GM19467 (cell line): ENCODE measurements at regions not wholly inside any gene's neighbourhood (a gene's known extent, or its start where the extent isn't known, plus 50 kb on each side); places are given as distances from the start of the nearest gene placed in this dataset.
"Not testable (repeated sequence)": the region's sequence is repeated elsewhere in the genome, so short reads cannot be mapped to it uniquely, and the experiment has no call there.

Experiments
- ATAC-seq: cut with Tn5 transposase; IDR thresholded peaks from one replicate; pipeline ENCODE4 v1.9.1; 2021; ENCODE audit warnings: mild to moderate bottlenecking, moderate library complexity; ENCODE audit not compliant: unreplicated experiment

DNA sequence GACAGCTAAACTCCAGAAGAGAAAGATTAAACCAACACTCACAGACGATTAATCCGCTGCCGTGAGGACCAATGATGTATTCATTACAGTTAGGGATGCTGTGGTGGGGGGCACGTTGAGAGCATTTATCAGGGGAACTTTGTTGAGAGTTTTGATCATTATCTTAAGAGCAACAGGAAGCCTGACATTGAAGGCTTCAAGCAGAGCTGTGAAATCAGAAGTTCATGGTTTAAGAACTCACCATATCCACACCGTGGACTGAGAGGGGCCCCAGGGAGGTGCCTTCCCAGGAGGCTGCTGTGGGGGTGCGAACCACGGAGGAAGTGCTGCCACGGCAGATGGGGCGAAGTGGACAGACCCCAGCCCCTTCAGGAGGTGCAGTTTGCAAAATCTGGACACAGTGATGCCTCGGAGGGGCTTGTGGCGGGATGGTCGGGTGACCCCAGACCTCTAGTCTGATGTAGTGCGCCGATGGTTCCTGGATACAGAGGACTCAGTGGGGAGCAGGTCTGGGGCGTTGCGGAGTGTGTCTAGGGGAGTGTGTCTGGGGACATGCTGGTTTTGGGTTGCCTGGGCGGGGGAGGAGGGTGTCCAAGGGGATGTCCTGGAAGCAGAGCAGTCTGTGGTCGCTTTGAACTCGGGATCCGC is 73.0 kb downstream of the DIO3 start:
- ATAC-seq = no peak

DNA sequence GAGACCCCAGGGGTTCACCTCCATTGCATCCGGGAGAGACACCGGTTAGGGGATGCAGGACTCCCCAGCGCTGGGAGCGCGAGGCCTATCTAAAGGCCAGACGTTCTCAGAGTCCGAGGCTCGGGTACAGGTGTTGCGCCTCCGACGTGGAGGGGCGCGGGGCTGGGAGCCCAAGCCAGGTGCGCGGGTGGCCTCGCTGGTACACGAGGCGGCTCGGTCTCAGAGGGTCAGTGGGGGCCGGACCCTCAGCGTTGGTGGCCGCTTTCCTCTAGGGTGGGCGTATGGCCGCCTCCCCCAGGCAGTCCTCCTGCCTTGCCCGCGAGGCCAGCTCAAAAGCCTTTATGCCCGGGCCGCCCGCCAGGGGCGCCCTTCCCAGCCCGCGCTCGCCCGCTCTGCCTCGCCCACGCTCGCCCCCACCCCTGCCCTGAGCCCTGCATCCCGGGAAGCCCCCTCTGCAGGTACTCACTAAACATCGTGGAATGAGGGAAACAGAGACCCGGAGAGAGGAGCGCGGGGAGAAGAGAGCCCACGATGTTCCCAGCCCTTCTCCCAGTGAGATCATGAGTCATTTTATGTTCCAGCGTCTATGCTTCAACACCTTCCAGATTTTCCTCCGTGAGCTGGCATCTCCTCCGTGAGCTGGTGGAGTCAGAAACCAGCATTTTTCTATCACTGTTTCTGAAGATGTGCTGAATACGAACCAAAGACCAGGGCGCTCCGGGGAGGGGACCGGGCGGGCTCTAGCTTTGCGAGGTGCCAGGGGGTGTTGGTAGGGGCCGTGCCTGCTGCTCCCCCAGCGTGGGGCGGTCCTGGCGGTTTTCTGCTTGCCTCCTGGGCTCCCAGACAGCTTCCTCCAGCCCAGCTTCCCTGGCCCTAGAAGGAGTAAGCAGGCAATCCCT is 73.8 kb downstream of the DIO3 start:
- no peak for ATAC-seq

DNA sequence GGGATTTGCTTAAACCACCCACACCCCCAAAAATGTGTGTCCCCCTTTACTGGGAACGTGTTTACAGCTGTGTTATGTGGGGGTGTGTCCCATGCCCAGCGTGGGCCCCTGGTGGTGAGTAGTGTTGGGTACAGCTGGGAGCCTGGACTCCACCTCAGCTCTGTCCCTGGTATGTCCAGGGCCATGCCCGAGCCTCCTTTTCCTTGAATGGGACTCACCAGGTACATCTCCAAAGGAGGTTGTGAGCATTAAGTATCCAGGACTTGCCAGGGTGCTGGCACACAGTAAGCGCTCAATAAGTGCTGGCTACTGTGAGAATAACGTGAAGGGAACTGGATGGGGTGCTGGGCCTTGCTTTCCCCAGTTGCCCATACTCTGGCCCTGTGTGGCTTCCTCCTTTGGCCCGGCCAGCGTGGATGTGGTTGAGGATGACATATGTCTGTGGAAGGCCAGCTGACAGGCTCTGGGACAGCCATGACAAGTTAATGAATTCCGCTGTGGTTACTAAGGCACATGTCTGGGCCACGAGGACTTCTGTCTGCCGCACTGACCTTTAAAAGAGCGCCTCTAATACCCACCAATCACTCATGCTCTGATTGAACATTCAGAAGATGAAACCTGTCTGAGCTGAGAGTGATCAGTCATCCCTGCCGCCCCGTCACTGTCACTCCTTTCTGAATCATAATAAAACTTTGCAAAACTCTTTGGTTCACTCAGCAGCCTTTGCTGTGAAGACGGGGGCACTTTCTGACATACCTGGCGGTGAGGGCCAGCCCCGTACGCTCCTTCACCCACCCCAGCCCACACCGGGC is 74.7 kb downstream of the DIO3 start:
- no peak for ATAC-seq

DNA sequence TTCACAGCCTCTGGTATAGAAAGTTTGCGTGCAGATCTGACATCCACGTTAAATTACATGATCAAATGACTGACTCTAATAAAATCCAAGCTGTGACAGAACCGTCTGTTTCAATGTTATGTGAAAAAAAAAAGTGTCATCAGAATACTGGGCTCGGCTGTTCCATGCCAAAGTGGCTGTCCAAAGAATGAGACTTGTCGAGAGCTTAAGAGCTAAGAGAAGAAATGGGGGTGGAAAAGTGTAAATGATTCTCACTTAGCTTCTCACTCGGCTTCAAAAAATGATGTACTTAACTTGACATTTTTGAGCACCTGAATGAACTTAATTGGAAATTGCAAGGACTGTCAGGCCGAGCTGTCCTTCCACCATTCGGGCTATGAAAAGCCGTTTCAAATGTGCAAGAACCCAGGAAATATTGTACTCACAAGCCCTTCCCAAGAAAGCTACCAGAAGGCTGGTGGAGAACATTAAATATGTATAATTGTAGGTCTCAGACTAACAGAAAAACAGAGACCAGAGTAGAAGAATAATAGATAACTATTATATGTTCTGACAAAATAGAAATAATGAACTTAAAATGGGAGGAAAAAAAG is 78.0 kb downstream of the DIO3 start:
- no peak for ATAC-seq

DNA sequence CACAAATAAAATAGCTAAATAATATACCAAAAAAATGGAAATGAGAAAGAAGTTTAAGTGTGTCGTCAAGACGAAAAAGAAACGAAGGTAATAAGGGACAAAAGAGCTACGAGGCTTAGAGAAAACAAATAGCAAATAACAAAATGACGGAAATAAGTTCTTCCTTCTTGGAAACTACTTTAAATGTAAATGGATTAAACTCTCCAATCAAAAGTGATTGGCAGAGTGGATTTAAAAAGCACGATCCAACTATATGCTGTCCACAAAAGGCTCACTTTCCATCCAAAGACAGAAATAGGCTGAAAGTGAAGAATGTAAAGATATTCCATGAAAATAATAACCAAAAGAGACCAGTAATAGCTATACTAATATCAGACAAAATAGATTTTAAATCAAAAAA is 82.4 kb downstream of the DIO3 start:
- ATAC-seq = no peak

DNA sequence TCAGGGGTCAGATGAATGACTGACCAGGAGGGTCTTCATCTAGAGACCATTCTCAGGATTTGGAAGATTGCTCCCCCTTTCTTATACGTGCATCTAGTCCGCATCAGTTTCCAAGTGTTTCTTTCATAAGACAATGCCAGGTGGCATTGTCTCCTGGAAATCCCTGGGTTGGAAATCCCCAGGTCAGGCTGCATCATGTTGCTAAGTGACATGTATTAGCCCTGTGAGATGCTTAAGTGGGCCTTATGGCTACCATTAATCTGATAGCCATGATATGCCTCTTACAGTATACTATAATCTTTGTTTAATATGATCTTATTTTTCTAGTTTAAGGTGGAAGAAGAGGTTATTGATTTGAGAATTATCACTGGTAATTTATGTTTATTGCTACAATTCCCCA is 92.8 kb downstream of the DIO3 start:
- ATAC-seq = no peak

DNA sequence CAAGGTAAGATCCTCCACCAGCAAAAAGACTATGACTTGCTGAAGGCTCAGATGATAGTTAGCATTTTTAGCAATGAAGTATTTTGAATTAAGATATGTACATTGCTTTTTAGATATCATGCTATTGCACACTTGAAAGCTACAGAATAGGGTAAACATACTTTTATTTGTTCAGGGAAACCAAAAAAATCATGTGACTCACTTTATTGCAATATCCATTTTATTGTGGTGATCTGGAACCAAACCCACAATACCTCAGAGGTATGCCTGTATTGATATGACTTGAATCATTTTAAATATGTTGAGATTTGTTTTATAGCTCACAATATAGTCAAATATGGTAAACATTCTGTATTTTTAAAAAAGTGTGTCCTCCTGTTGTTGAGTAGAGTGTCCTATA is 96.1 kb downstream of the DIO3 start:
- ATAC-seq = no peak

DNA sequence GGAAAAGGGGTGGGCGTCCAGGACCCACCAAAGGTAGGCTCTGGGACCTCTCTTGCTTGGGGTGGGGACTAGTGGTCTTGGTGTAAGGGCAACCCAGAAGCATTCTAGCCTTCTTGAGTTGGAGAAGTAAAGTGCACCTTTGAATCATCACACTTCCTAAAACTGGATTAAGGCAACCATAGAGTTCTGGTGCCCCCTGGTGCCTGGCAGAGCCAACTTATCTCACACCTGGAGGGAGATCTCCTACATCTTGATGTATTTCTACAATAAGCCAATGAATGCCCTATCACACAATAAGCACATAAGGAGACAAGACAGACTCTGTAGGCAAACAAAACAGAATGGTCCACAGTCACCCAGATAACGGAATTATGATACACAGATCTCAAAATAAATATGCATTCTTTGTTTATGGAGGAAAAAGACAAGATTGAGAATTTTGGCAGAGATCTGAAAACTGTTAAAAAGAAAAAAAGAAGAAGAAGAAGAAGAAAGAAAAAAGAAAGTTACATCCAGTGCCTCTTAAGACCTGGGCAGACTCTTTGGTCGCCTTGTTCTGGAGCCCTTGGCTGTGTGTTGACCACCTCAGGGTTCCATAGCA is 95.9 kb upstream of the PPP2R5C start:
- ATAC-seq = no peak

DNA sequence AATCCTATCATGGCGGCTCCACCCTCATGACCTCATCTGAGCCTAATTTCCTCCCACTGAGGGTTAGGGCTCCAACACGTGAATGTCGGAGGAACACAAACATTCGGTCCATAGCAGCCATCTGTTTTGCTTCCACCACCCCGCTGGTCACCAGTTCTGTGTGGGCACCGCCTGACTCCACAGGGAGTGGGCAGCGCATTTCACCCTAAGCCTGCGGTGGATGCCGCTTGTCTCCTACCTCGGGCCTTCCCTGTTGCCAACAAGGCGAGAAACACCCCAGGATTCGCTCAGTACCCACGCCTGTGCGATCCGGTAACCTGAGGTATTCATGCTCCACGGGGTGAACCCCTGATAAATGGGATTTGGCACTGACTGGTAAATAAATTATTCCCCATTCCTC is 95.2 kb upstream of the PPP2R5C start:
- ATAC-seq = no peak

DNA sequence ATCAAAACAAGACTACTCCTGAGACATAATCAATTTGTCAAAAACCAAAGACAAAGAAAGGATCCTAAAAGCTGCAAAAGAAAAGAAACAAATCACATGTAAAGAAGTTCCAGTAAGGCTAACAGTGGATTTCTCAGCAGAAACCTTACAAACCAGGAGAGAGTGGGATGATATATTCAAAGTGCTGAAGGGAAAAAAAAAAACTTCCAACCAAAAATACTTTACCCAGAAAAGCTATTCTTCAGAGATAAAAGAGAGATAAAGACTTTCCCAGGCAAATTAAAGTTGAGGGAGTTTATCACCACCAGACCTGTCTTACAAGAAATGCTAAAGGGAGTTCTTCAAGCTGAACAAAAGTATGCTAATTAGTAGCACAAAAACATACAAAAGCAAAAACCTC is 91.9 kb upstream of the PPP2R5C start:
- no peak for ATAC-seq

DNA sequence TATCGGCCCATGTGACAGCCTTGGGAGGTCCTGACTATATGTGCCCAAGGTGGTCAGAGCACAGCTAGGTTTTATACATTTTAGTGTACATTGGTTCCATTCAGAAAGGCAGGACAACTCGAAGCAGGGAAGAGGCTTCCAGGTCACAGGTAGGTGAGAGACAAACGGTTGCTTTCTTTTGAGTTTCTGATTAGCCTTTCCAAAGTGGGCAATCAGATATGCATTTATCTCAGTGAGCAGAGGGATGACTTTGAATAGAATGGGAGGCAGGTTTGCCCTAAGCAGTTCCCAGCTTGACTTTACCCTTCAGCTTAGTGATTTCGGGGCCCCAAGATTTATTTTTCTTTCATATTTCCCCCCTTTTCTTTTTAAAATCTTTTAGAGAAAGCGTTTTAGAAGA is 87.6 kb upstream of the PPP2R5C start:
- no peak for ATAC-seq

DNA sequence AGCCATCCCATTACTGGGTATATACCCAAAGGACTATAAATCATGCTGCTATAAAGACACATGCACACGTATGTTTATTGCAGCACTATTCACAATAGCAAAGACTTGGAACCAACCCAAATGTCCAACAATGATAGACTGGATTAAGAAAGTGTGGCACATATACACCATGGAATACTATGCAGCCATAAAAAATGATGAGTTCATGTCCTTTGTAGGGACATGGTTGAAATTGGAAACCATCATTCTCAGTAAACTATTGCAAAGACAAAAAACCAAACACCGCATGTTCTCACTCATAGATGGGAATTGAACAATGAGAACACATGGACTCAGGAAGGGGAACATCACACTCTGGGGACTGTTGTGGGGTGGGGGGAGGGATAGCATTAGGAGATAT is 85.7 kb upstream of the PPP2R5C start:
- not testable (repeated sequence) for ATAC-seq

DNA sequence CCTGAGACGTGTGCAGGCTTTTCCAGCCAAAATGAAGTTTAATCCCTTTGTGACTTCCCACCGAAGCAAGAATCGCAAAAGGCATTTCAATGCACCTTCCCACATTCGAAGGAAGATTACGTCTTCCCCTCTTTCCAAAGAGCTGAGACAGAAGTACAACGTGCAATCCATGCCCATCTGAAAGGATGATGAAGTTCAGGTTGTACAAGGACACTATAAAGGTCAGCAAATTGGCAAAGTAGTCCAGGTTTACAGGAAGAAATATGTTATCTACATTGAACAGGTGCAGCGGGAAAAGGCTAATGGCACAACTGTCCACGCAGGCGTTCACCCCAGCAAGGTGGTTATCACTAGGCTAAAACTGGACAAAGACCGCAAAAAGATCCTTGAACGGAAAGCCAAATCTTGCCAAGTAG is 83.6 kb upstream of the PPP2R5C start:
- not testable (repeated sequence) for ATAC-seq

DNA sequence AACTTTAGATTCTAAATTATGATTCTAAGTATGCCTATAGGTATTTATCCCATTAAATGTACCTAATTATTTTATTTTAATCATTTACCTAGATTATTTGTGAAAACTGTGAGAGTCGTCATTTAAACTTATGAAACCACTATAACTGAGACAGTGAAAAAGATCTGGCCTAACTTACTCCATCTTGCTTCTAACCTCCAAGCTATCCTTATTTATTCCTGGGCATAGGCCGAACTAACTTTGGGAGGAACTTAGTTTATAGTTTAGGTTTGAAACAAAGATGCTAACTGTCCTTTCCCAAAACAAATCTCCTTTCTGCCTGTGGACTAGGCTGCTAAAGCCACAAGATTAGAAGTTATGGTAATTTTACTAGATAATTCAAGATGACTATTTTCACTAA is 79.7 kb upstream of the PPP2R5C start:
- no peak for ATAC-seq

DNA sequence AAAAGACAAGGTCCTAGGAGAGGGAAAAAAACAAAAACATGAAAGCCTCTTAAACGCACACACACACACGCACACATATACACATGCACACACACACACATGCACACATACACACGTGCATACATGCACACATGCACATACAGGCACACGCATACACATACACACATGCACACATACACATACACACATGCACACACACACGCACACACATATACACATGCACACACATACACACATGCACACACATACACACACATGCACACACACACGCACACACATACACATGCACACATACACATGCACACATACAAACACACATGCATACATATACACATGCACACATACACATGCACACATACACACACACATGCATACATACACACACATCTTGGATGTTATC is 78.1 kb upstream of the PPP2R5C start:
- ATAC-seq = no peak

DNA sequence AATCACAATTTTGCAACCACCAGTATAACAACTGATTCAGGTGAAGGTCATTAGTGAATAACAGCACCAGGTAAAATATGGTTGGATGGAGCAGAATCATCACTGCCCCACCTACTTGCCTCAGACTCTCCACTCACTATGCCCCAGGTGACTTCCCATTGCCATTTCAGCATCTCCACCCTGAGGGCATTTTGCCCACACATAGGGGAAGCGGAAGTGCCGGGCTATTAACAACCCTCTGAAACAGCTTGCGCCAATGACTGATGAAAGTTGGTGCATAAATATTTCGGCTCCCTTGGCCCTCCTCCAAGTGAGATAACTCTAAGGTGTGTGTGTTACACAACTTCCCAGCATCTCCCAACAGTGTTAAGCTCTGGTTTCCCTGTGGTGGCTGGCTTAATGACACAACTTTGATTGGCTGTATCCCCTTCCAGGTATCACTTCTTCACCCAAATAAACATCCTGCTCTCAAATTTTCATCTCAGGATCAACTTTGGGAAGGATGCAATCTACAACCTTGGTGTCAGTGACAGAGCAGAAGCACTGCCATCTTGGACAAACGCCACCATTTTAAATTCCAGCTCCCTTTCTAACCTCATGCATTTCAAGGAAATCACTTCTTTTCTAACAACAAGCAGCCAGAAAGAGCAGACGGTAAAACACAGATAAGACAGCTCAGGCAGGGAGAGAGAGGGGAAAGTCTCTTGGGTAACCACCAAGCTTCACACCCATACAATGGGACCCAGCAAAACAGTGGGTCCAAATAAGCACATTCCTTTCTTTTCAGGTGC is 73.6 kb upstream of the PPP2R5C start:
- ATAC-seq = no peak

DNA sequence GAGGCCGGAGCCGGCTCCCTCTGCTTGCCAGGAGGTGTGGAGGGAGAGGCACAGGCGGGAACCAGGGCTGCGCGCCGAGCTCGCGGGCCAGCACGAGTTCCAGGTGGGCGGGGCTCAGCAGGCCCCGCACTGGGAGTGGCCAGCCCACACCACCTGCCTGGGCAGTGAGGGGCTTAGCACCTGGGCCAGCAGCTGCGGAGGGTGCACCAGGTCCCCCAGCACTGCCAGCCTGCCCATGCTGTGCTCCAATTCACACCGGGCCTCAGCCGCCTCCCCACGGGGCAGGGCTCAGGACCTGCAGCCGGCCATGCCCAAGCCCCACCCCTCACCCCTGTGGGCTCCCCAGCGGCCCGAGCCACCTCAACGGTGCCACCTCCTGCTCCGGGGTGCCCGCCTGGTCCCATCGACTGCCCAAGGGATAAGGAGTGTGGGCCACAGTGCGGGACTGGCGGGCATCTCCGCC is 72.4 kb upstream of the PPP2R5C start:
- ATAC-seq = no peak

DNA sequence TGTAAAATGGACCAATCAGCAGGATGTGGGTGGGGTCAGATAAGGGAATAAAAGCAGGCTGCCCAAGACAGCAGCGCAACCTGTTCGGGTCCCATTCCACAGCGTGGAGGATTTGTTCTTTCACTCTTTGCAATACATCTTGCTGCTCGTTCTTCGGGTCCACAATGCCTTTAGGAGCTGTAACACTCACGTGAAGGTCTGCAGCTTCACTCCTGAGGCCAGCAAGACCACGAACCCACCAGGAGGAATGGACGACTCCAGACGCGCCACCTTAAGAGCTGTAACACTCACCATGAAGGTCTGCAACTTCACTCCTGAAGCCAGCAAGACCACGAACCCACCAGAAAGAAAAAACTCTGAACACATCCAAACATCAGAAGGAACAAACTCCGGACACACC is 71.5 kb upstream of the PPP2R5C start:
- not testable (repeated sequence) for ATAC-seq

DNA sequence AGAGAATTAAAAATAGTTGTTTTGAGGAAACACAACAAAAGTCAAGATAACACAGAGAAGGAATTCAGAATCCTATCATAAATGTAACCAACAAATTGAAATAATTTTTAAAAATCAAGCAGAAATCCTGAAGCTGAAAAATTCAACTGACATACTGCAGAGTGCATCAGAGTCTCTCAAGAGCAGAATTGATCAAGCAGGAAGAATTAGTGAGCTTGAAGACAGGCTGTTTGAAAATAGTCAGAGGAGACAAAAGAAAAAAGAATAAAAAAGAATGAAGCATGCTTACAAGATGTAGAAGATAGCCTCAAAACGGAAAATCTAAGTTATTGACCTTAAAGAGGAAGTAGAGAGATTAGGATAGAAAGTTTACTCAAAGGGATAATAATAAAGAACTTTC is 65.8 kb upstream of the PPP2R5C start:
- ATAC-seq = no peak

DNA sequence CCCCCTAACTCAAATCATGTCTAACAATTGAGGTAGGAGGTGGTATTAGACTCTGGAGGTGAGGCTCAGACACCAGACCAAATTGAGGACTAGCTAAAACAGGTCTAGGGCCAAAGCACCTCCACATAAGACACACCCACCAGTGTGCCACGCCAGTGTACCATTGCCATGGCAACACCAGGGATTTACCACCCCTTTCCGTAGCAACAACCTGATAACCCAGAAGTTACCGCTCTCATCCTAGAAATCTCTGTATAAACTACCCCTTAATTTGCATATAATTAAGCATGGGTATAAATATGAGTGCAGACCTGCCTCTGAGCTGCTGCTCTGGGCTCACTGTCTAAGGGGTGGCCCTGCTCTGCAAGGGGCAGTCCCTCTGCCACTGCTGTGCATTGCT is 57.4 kb upstream of the PPP2R5C start:
- no peak for ATAC-seq
